SK-N-SH treated with all-trans-retinoic acid at 6 μM for 48 hours (cell line): ENCODE measurements at regions not wholly inside any gene's neighbourhood (a gene's known extent, or its start where the extent isn't known, plus 50 kb on each side); places are given as distances from the start of the nearest gene placed in this dataset.

Source experiments
- ATAC-seq: fragments of 200-7000 bp; cut with Tn5 transposase; 3 replicates; pipeline ENCODE4 v1.9.1; 2020; ENCODE audit warnings: mild to moderate bottlenecking, moderate library complexity
- ARNTL ChIP-seq: fragments of 450-650 bp; formaldehyde crosslinking; IDR thresholded peaks from 2 replicates; pipeline ENCODE4 v1.5.0; 2020; ENCODE audit warnings: low read depth, mild to moderate bottlenecking, moderate library complexity, borderline replicate concordance
- BACH2 ChIP-seq: fragments of 250-450 bp; sonication (Bioruptor Pico); IDR thresholded peaks from 2 replicates; pipeline ENCODE4 v1.9.0; 2021; ENCODE audit warnings: mild to moderate bottlenecking, borderline replicate concordance
- CREB5 ChIP-seq: fragments of 250-450 bp; sonication (Bioruptor Pico); IDR thresholded peaks from 2 replicates; pipeline ENCODE4 v1.5.1; 2020; ENCODE audit warnings: low read depth, mild to moderate bottlenecking, moderate library complexity
- CSDC2 ChIP-seq: fragments of 250-450 bp; sonication (Bioruptor Pico); IDR thresholded peaks from 2 replicates; pipeline ENCODE4 v1.5.0; 2020; ENCODE audit warnings: mild to moderate bottlenecking, moderate library complexity
- CSRNP3 ChIP-seq: fragments of 250-450 bp; sonication (Bioruptor Pico); IDR thresholded peaks from 2 replicates; pipeline ENCODE4 v1.5.1; 2021; ENCODE audit warnings: mild to moderate bottlenecking, moderate library complexity
- ESRRG ChIP-seq: fragments of 250-450 bp; sonication (Bioruptor Pico); IDR thresholded peaks from 2 replicates; pipeline ENCODE4 v1.6.1; 2021; ENCODE audit warnings: mild to moderate bottlenecking
- ISL1 ChIP-seq: fragments of 250-450 bp; sonication (Bioruptor Pico); IDR thresholded peaks from 2 replicates; pipeline ENCODE4 v2.1.2; 2022; ENCODE audit warnings: mild to moderate bottlenecking, moderate library complexity
- OSR1 ChIP-seq: fragments of 250-450 bp; sonication (Bioruptor Pico); IDR thresholded peaks from 2 replicates; pipeline ENCODE4 v1.8.0; 2022; ENCODE audit warnings: moderate library complexity, mild to moderate bottlenecking, inconsistent platforms
- PPARA ChIP-seq: fragments of 250-450 bp; sonication (Bioruptor Pico); IDR thresholded peaks from 2 replicates; pipeline ENCODE4 v1.5.0; 2020; ENCODE audit warnings: mild to moderate bottlenecking, borderline replicate concordance
- SNAI2 ChIP-seq: fragments of 250-450 bp; sonication (Bioruptor Pico); IDR thresholded peaks from 2 replicates; pipeline ENCODE4 v1.5.0; 2020; ENCODE audit warnings: mild to moderate bottlenecking, moderate library complexity
- TCF4 ChIP-seq: fragments of 250-450 bp; sonication (Bioruptor Pico); IDR thresholded peaks from 2 replicates; pipeline ENCODE4 v1.8.0; 2021; ENCODE audit warnings: mild to moderate bottlenecking, moderate library complexity, borderline replicate concordance
- TOX ChIP-seq: fragments of 250-450 bp; sonication (Bioruptor Pico); IDR thresholded peaks from 2 replicates; pipeline ENCODE4 v1.8.0; 2021; ENCODE audit warnings: mild to moderate bottlenecking, moderate library complexity, borderline replicate concordance
- TSHZ2 ChIP-seq: fragments of 250-450 bp; sonication (Bioruptor Pico); IDR thresholded peaks from 2 replicates; pipeline ENCODE4 v1.5.0; 2020; ENCODE audit warnings: mild to moderate bottlenecking, moderate library complexity
- ZFP3 ChIP-seq: fragments of 250-450 bp; sonication (Bioruptor Pico); IDR thresholded peaks from 2 replicates; pipeline ENCODE4 v1.5.0; 2020; ENCODE audit warnings: mild to moderate bottlenecking, moderate library complexity
- ZFP30 ChIP-seq: fragments of 450-650 bp; formaldehyde crosslinking; IDR thresholded peaks from 2 replicates; pipeline ENCODE4 v1.5.0; 2022; ENCODE audit warnings: mild to moderate bottlenecking, moderate library complexity
- ZNF565 ChIP-seq: fragments of 450-650 bp; formaldehyde crosslinking; conservative IDR thresholded peaks from 2 replicates; pipeline ENCODE4 v1.5.0; 2020; ENCODE audit warnings: low read depth, mild to moderate bottlenecking, moderate library complexity
- ZNF8 ChIP-seq: fragments of 450-650 bp; formaldehyde crosslinking; IDR thresholded peaks from 2 replicates; pipeline ENCODE4 v1.5.0; 2020; ENCODE audit warnings: mild to moderate bottlenecking, moderate library complexity
- TF ChIP-seq, protein P1 (sequence below): fragments of 250-450 bp; sonication (Bioruptor Pico); IDR thresholded peaks from 2 replicates; pipeline ENCODE4 v1.8.0; 2021; ENCODE audit warnings: low read depth, mild to moderate bottlenecking, moderate library complexity, borderline replicate concordance

GRCh38 chr14:84087986-84088531, 1441.9 kb upstream of the FLRT2 start:
- no peak for TF ChIP-seq TOX (CRISPR knock-in tag)
- peak; percentile 84 for TF ChIP-seq TCF4
- peak; percentile 65; the same call in 1 of the 2 replicates for TF ChIP-seq SNAI2
- 0 out of 2 replicates have a peak, but pooled peaks have one; percentile 7 for TF ChIP-seq CSRNP3
- peak; percentile 35; the same call in 1 of the 2 replicates for TF ChIP-seq ZNF8 (CRISPR knock-in tag)
- TF ChIP-seq, protein P1, sequence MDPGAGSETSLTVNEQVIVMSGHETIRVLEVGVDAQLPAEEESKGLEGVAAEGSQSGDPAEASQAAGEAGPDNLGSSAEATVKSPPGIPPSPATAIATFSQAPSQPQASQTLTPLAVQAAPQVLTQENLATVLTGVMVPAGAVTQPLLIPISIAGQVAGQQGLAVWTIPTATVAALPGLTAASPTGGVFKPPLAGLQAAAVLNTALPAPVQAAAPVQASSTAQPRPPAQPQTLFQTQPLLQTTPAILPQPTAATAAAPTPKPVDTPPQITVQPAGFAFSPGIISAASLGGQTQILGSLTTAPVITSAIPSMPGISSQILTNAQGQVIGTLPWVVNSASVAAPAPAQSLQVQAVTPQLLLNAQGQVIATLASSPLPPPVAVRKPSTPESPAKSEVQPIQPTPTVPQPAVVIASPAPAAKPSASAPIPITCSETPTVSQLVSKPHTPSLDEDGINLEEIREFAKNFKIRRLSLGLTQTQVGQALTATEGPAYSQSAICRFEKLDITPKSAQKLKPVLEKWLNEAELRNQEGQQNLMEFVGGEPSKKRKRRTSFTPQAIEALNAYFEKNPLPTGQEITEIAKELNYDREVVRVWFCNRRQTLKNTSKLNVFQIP (CRISPR knock-in tag) = peak; percentile 21; the same call in 1 of the 2 replicates
- TF ChIP-seq BACH2 (CRISPR knock-in tag) = no peak
- TF ChIP-seq CREB5 (CRISPR knock-in tag) = peak; percentile 86
- TF ChIP-seq TSHZ2 (CRISPR knock-in tag) = peak; percentile 91
- TF ChIP-seq ISL1 (CRISPR knock-in tag) = peak; percentile 91; the same call in 1 of the 2 replicates
- no peak for ATAC-seq

- TF ChIP-seq BACH2 (CRISPR knock-in tag) (no peak), SNAI2 (no peak), TOX (CRISPR knock-in tag) (no peak), PPARA (CRISPR knock-in tag) (no peak), ZFP30 (CRISPR knock-in tag) (no peak), ZNF565 (CRISPR knock-in tag) (no peak), ZFP3 (CRISPR knock-in tag) (no peak), ISL1 (CRISPR knock-in tag) (no peak), TSHZ2 (CRISPR knock-in tag) (no peak), CREB5 (CRISPR knock-in tag) (no peak), OSR1 (CRISPR knock-in tag) (no peak), ARNTL (CRISPR knock-in tag) (no peak), ESRRG (CRISPR knock-in tag) (no peak), CSDC2 (no peak)
- ATAC-seq = no peak
Observed at GRCh38 chr14:84090837-84091236, 1439.1 kb upstream of the FLRT2 start.
